Left lung (tissue), 4 donors: ENCODE measurements at regions not wholly inside any gene's neighbourhood (a gene's known extent, or its start where the extent isn't known, plus 50 kb on each side); places are given as distances from the start of the nearest gene placed in this dataset.

ENCODE experiments used
- ATAC-seq: fragments of 200-7000 bp; cut with Tn5 transposase; one replicate; pipeline ENCODE4 v1.9.1; 2020; ENCODE audit warnings: moderate library complexity
- DNase-seq, 4 donors: peaks; one replicate each; pipeline ENCODE4 v3.0.0-alpha.2; 2013 to 2020
- H3K27ac ChIP-seq, 2 donors: fragments of 200-600 bp; sonication (generic) in 1 of 2; one replicate each; pipeline versions ENCODE4 v1.5.0 to v1.8.0; 2020 to 2021
- H3K27me3 ChIP-seq, 2 donors: fragments of 200-600 bp; sonication (generic) in 1 of 2; one replicate each; pipeline versions ENCODE4 v1.5.0 to v1.8.0; 2020 to 2021
- H3K36me3 ChIP-seq, 2 donors: fragments of 200-600 bp; sonication (generic) in 1 of 2; one replicate each; pipeline versions ENCODE4 v1.5.0 to v1.8.0; 2020 to 2021
- H3K4me1 ChIP-seq, 2 donors: fragments of 200-600 bp; one replicate each; pipeline ENCODE4 v1.8.0; 2021
- H3K4me3 ChIP-seq, 2 donors: fragments of 200-600 bp; sonication (generic) in 1 of 2; one replicate each; pipeline versions ENCODE4 v1.5.0 to v1.8.0; 2020 to 2021; ENCODE audit warnings: mild to moderate bottlenecking in 1 of 2
- H3K9me3 ChIP-seq, 2 donors: fragments of 200-600 bp; sonication (generic) in 1 of 2; one replicate each; pipeline versions ENCODE4 v1.5.0 to v1.8.0; 2020 to 2021
- intact Hi-C, 2 donors: fragments of 100-400 bp; cut with DNase I; formaldehyde crosslinking; loops; one replicate each; pipeline versions ENCODE4 v1.11.2 to v1.14.2; 2022
- TF ChIP-seq, protein P1 (sequence below), 2 donors: fragments of 200-600 bp; sonication (generic) in 1 of 2; IDR thresholded peaks; one replicate each; pipeline versions ENCODE4 v1.5.0 to v1.8.0; 2021; ENCODE audit warnings: antibody characterized with exemption in 2 of 2
- donor health status: DM: no; HTN: yes; CAD: no.
- donor health status: DM: no; HTN: no; CAD: no.

DNA sequence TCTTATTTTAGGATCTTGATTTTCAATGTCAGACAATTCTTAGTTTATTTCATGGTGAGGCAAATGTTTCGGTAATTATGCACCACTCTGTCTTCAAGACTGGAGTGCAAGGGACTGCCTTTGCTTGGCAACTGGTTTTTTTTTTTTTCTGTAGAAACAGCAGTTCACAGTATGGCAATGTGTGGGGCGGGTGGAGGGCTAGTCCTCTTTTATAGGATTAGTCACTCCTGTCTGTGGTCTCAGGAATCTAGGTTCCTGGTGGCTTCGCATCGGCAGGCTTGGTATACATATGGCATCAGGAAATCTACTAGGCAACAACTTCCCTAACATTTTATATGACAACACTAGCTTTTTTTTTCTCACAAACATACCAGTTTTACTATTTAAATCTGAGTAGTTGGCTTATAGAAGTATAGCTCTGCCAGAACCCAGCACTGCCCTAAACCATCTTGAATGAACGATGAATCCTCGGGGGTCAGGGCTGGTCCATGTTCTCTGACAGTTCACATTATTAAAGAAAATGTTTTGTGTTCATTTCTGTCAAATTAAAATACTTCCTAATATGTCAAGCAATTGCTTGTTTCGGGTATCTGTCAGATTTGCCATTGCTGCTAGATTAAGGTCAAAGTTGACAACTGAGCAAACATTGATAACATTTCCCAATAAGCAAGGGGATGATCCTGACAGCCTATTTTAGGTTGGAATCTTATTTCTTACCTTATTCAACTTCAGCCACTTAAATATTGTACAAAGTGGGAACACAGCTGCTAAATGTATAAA lies 289.7 kb upstream of the VSTM2A start:
- Histone ChIP-seq H3K27me3 (no peaks in the 10 kb centered on the region), H3K4me1 (no peaks in the 10 kb centered on the region), H3K36me3 (no peaks in the 10 kb centered on the region), H3K4me3 (no peak overlapping the region), H3K27ac (no peak overlapping the region), H3K9me3 (peaks cover 0 to 6% of the 10 kb centered on the region in 2 donors)
- TF ChIP-seq, protein P1, sequence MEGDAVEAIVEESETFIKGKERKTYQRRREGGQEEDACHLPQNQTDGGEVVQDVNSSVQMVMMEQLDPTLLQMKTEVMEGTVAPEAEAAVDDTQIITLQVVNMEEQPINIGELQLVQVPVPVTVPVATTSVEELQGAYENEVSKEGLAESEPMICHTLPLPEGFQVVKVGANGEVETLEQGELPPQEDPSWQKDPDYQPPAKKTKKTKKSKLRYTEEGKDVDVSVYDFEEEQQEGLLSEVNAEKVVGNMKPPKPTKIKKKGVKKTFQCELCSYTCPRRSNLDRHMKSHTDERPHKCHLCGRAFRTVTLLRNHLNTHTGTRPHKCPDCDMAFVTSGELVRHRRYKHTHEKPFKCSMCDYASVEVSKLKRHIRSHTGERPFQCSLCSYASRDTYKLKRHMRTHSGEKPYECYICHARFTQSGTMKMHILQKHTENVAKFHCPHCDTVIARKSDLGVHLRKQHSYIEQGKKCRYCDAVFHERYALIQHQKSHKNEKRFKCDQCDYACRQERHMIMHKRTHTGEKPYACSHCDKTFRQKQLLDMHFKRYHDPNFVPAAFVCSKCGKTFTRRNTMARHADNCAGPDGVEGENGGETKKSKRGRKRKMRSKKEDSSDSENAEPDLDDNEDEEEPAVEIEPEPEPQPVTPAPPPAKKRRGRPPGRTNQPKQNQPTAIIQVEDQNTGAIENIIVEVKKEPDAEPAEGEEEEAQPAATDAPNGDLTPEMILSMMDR (IDR thresholded peaks at IDR 0.05) = no peak
- DNase-seq (no peak), ATAC-seq (no peak)
- intact Hi-C loops = no loop called here

DNA sequence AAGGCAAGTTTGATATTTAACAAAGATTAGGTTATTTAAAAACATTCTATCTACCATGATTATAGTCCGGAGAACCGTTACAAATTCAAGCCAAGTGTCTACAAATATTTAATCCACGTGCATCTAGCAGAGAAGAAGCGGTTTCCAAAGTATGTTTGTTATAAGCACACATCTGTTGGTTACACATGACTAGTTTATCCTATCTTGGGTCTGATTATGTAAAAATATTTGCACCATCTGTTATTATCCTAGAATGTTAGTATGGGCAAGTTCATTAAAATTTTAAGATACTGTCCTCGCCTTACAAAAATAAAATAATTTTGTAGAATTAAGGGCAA lies 289.2 kb upstream of the VSTM2A start:
- H3K4me3 ChIP-seq = no peak overlapping the region
- H3K27ac ChIP-seq = no peak overlapping the region
- intact Hi-C loops = no loop called here
- no peak for DNase-seq
- H3K4me1 ChIP-seq = no peaks in the 10 kb centered on the region
- H3K9me3 ChIP-seq = peaks cover 0 to 6% of the 10 kb centered on the region in 2 donors
- TF ChIP-seq, protein P1 (IDR thresholded peaks at IDR 0.05) = no peak
- H3K27me3 ChIP-seq = no peaks in the 10 kb centered on the region
- no peak for ATAC-seq
- no peaks in the 10 kb centered on the region for H3K36me3 ChIP-seq

- DNase-seq = no peak
- TF ChIP-seq, protein P1 (IDR thresholded peaks at IDR 0.05) = no peak
- Histone ChIP-seq H3K9me3 (peaks cover 0 to 4% of the 10 kb centered on the region in 2 donors), H3K27ac (no peak overlapping the region), H3K36me3 (no peaks in the 10 kb centered on the region), H3K27me3 (no peaks in the 10 kb centered on the region), H3K4me1 (no peaks in the 10 kb centered on the region), H3K4me3 (no peak overlapping the region)
- intact Hi-C loops = no loop called here
- ATAC-seq = no peak
Measured at GRCh38 chr7:54255242-54255641, 286.9 kb upstream of the VSTM2A start.

GRCh38 chr7:54259185-54259584 lies 283.0 kb upstream of the VSTM2A start:
- DNase-seq (no peak), ATAC-seq (no peak)
- TF ChIP-seq, protein P1 (IDR thresholded peaks at IDR 0.05) = no peak
- Histone ChIP-seq H3K27me3 (no peaks in the 10 kb centered on the region), H3K4me3 (no peak overlapping the region), H3K9me3 (peaks cover 0 to 6% of the 10 kb centered on the region in 2 donors), H3K36me3 (no peaks in the 10 kb centered on the region), H3K4me1 (no peaks in the 10 kb centered on the region), H3K27ac (no peak overlapping the region)
- intact Hi-C loops = no loop called here

DNA sequence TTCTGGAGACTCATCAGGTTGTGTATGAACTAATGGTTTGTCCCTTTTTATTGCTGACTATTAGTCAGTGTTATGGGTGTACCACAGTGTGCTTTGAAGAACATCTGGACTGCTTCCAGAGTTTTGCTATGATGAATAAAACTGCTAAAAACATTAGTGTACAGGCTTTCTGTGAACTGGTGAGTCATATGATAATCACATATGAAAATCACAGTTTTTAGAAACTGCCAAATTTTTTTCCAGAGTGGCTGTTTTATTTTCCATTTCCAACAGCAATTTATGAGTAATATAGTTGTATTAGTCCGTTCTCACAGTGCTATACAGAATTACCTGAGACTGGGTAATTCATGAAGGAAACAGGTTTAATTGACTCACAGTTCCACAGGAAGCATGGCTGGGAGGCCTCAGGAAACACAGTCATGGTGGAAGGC lies 281.2 kb upstream of the VSTM2A start:
- intact Hi-C loops = no loop called here
- no peak overlapping the region for H3K27ac ChIP-seq
- H3K27me3 ChIP-seq = no peaks in the 10 kb centered on the region
- DNase-seq (no peak), ATAC-seq (peak; percentile 19)
- peaks cover 0 to 10% of the 10 kb centered on the region in 2 donors for H3K9me3 ChIP-seq
- H3K4me1 ChIP-seq = no peaks in the 10 kb centered on the region
- no peak overlapping the region for H3K4me3 ChIP-seq
- H3K36me3 ChIP-seq = no peaks in the 10 kb centered on the region
- TF ChIP-seq, protein P1 (IDR thresholded peaks at IDR 0.05) = no peak
